ENCODE measurements at regions not wholly inside any gene's neighbourhood (a gene's known extent, or its start where the extent isn't known, plus 50 kb on each side); places are given as distances from the start of the nearest gene placed in this dataset.

DNA sequence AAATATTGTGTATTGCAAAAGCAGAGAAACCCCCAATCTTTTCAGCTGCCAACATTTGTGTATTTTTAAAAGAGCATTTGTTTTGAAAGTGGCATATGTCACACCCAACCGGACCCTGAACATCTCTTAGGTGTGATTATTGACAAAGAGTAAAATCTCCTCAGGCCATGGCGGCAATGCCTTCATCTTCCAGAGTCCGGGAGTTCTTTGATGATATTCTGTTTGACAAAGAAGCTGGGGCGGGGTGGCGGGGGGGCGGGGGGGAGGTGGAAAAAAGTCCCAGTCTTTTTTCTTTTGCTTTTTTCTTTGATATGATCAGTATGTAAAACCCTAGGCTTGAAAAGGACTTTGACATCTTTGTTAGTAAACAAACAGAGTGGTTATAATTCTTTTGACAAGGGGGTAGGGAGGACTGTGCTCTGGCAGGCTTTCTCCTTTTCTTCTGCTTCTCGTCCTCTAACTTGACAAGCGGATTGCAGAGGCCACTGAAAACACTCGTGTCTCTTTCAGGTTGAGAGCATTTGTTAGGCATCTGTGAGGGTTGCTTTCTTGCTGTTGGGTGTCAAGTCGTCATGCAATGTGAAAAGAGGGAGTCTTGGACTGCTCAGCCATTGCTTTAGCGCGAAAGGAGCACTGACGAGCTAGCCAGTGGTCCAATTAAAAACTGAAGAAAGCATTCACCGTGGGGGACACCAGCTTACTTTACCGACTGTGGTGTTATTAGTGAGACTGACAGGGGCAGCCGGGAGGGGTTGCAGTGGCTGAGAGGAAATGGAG, 243.2 kb downstream of the NSUN3 start:
- TF ChIP-seq, protein P1, sequence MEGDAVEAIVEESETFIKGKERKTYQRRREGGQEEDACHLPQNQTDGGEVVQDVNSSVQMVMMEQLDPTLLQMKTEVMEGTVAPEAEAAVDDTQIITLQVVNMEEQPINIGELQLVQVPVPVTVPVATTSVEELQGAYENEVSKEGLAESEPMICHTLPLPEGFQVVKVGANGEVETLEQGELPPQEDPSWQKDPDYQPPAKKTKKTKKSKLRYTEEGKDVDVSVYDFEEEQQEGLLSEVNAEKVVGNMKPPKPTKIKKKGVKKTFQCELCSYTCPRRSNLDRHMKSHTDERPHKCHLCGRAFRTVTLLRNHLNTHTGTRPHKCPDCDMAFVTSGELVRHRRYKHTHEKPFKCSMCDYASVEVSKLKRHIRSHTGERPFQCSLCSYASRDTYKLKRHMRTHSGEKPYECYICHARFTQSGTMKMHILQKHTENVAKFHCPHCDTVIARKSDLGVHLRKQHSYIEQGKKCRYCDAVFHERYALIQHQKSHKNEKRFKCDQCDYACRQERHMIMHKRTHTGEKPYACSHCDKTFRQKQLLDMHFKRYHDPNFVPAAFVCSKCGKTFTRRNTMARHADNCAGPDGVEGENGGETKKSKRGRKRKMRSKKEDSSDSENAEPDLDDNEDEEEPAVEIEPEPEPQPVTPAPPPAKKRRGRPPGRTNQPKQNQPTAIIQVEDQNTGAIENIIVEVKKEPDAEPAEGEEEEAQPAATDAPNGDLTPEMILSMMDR (conservative IDR thresholded peaks at IDR 0.05; ENCODE audit: low read depth in 2 of 2) = no peak
- no peak for TF ChIP-seq POLR2AphosphoS5 (IDR thresholded peaks at IDR 0.05; ENCODE audit: low read depth)

Measured in GM23338 (cell line).